CD4-positive, CD25-positive, alpha-beta regulatory T cell (primary cell): ENCODE measurements at regions not wholly inside any gene's neighbourhood (a gene's known extent, or its start where the extent isn't known, plus 50 kb on each side); places are given as distances from the start of the nearest gene placed in this dataset.
"Not testable (repeated sequence)": the region's sequence is repeated elsewhere in the genome, so short reads cannot be mapped to it uniquely, and the experiment has no call there.

ENCODE experiments used
- ATAC-seq, 2 donors: fragments of 150-1000 bp; cut with Tn5 transposase; one replicate each; pipeline ENCODE4 v1.10.0; 2021; ENCODE audit warnings: low read depth in 2 of 2, moderate number of reproducible peaks in 2 of 2, moderate library complexity in 1 of 2
- DNase-seq, 3 donors: peaks; one replicate each; pipeline versions ENCODE4 v3.0.0 to v3.0.0-alpha.2; 2012 to 2022; ENCODE audit warnings: mixed read lengths in 1 of 3
- H3K27ac ChIP-seq: one replicate; pipeline ENCODE4 v1.7.0; 2013; ENCODE audit warnings: mild to moderate bottlenecking, low read length; ENCODE audit not compliant: insufficient read depth, poor library complexity, severe bottlenecking
- H3K27me3 ChIP-seq: one replicate; pipeline ENCODE4 v1.7.0; 2013; ENCODE audit warnings: low read length; ENCODE audit not compliant: control insufficient read depth, insufficient read depth
- H3K36me3 ChIP-seq: one replicate; pipeline ENCODE4 v1.7.0; 2013; ENCODE audit warnings: mild to moderate bottlenecking, low read length, moderate library complexity; ENCODE audit not compliant: control insufficient read depth, insufficient read depth
- H3K4me1 ChIP-seq: 2 replicates; pipeline ENCODE4 v1.7.0; 2013; ENCODE audit warnings: mild to moderate bottlenecking, low read length; ENCODE audit not compliant: insufficient read depth, control insufficient read depth, poor library complexity, severe bottlenecking
- H3K4me3 ChIP-seq: one replicate; pipeline ENCODE4 v1.7.0; 2013; ENCODE audit warnings: low read depth, mild to moderate bottlenecking, low read length, moderate library complexity
- H3K9me3 ChIP-seq, 2 experiments: 1 replicate in 1 of 2; 2 replicates in 1 of 2; pipeline ENCODE4 v1.7.0; 2013; ENCODE audit warnings: low read length in 2 of 2, mild to moderate bottlenecking in 1 of 2, moderate library complexity in 1 of 2; ENCODE audit not compliant: control insufficient read depth in 2 of 2
- H3K27ac Mint-ChIP-seq, 3 donors: one replicate each; pipeline ENCODE4 v1.8.0; 2020 to 2022; ENCODE audit warnings: mild to moderate bottlenecking in 3 of 3, mixed read lengths in 3 of 3, moderate library complexity in 2 of 3
- H3K27me3 Mint-ChIP-seq: one replicate; pipeline ENCODE4 v1.8.0; 2022; ENCODE audit warnings: mild to moderate bottlenecking, mixed read lengths
- H3K36me3 Mint-ChIP-seq: one replicate; pipeline ENCODE4 v1.8.0; 2020; ENCODE audit warnings: mixed read lengths
- H3K4me1 Mint-ChIP-seq, 4 donors: one replicate each; pipeline ENCODE4 v1.8.0; 2020 to 2022; ENCODE audit warnings: mixed read lengths in 4 of 4, mild to moderate bottlenecking in 1 of 4
- H3K4me3 Mint-ChIP-seq, 4 donors: one replicate each; pipeline ENCODE4 v1.8.0; 2020 to 2022; ENCODE audit warnings: mild to moderate bottlenecking in 4 of 4, mixed read lengths in 4 of 4, moderate library complexity in 3 of 4
- H3K9me3 Mint-ChIP-seq, 7 donors: one replicate each; pipeline ENCODE4 v1.8.0; 2020 to 2022; ENCODE audit warnings: mixed read lengths in 7 of 7, mild to moderate bottlenecking in 3 of 7, moderate library complexity in 2 of 7

DNA sequence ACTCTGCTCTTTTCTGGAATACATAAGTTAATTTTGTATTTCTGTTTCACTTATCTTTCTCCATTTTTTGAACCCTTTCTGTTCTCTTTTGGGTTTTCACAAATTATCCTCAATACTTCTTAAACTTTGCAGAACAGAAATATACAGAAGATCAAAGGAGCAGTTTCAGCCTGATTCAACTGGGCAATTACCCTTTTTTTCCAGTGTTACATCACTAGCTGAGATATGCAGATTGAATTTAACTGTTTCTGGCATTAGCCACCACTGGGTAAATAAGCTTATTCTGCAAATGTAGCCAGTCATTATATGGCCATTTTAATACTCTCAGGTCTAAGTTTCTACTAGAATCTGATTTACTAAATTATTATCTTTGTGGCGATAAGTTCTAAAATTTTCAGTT lies 66.9 kb upstream of the GRID2 start:
- ATAC-seq (no peak), DNase-seq (no peak)
- Histone ChIP-seq H3K27me3 (no peaks in the 10 kb centered on the region), H3K9me3 (peaks cover 0 to 4% of the 10 kb centered on the region in 2 experiments), H3K36me3 (no peaks in the 10 kb centered on the region), H3K4me3 (no peak overlapping the region), H3K4me1 (no peaks in the 10 kb centered on the region), H3K27ac (no peak overlapping the region)
- Mint-ChIP-seq H3K4me3 (no peak overlapping the region), H3K4me1 (no peaks in the 10 kb centered on the region), H3K27ac (no peak overlapping the region), H3K27me3 (no peaks in the 10 kb centered on the region), H3K36me3 (no peaks in the 10 kb centered on the region), H3K9me3 (peaks cover 0 to 19% (median 9%) of the 10 kb centered on the region in 7 donors)

DNA sequence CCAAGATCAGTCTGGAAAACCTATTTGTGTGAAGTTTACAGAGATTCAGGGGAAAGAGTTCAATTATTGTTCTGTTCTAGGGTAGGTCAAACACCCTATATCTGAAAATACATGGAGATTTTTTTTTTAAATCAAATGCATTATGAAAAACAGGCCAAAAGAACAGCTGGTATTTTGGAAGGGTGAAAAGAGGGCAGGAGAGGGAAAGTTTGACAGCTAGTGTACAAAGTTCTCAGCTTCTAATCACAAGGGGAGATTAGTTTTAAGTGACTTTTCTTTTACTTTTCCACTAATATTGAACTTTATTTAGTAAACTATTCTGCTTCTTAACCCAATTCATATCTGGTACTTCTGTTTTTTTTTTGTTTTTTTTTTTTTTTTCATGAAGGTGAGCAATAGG lies 66.2 kb upstream of the GRID2 start:
- Histone ChIP-seq H3K27me3 (no peaks in the 10 kb centered on the region), H3K9me3 (peaks cover 0 to 4% of the 10 kb centered on the region in 2 experiments), H3K27ac (no peak overlapping the region), H3K36me3 (no peaks in the 10 kb centered on the region), H3K4me1 (no peaks in the 10 kb centered on the region), H3K4me3 (no peak overlapping the region)
- ATAC-seq (no peak), DNase-seq (no peak)
- Mint-ChIP-seq H3K27me3 (no peaks in the 10 kb centered on the region), H3K9me3 (peaks cover 0 to 21% (median 9%) of the 10 kb centered on the region in 7 donors), H3K4me1 (no peaks in the 10 kb centered on the region), H3K27ac (no peak overlapping the region), H3K4me3 (no peak overlapping the region), H3K36me3 (no peaks in the 10 kb centered on the region)

DNA sequence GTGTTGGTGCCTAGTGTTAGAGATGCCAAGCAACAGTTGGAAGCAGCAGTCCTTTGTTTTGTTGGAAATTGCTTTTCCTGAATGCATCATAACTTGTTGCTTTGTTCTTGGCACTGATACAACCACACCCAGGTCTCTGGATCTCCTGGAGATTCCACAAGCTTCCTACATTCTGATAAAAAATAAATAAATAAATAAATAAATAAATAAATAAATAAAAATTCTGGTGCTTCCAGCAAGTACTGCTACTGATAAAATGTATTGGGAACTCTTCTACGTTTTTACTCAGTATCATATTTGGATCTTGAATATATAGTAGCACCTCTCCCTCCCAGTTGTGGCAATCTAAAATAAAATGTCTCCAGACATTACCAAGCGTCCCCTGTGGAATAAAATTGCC lies 62.7 kb upstream of the GRID2 start:
- peaks cover 0 to 15% (median 8%) of the 10 kb centered on the region in 7 donors for H3K9me3 Mint-ChIP-seq
- Histone ChIP-seq H3K9me3 (peaks cover 0 to 4% of the 10 kb centered on the region in 2 experiments), H3K27me3 (no peaks in the 10 kb centered on the region), H3K4me3 (no peak overlapping the region), H3K27ac (no peak overlapping the region), H3K4me1 (no peaks in the 10 kb centered on the region), H3K36me3 (no peaks in the 10 kb centered on the region)
- ATAC-seq: no peak
- H3K4me3 Mint-ChIP-seq: no peak overlapping the region
- no peaks in the 10 kb centered on the region for H3K27me3 Mint-ChIP-seq
- H3K4me1 Mint-ChIP-seq: no peaks in the 10 kb centered on the region
- no peak for DNase-seq
- H3K27ac Mint-ChIP-seq: no peak overlapping the region
- H3K36me3 Mint-ChIP-seq: no peaks in the 10 kb centered on the region

DNA sequence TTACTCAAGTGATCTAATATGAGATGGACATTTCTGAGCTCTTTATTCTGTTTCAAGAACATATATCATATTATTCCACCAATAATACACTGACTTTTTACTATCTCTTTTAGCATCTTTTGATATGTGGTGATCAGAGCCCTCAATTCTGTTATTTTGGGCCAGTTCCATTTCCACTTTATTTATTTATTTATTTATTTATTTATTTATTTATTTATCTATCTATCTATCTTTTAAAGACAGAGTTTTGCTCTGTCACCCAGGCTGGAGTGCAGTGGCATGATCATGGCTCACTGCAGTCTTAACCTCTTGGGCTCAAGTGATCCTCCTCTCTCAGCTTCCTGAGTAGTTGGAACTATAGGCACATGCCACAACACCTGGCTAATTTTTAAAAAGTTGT lies 57.4 kb upstream of the GRID2 start:
- H3K4me1 Mint-ChIP-seq: no peaks in the 10 kb centered on the region
- Histone ChIP-seq H3K36me3 (no peaks in the 10 kb centered on the region), H3K4me3 (no peak overlapping the region), H3K27ac (no peak overlapping the region), H3K9me3 (no peaks in the 10 kb centered on the region), H3K27me3 (no peaks in the 10 kb centered on the region), H3K4me1 (no peaks in the 10 kb centered on the region)
- no peak for DNase-seq
- no peak for ATAC-seq
- no peaks in the 10 kb centered on the region for H3K36me3 Mint-ChIP-seq
- no peaks in the 10 kb centered on the region for H3K27me3 Mint-ChIP-seq
- no peak overlapping the region for H3K4me3 Mint-ChIP-seq
- H3K9me3 Mint-ChIP-seq: peaks cover 3 to 11% (median 5%) of the 10 kb centered on the region in 7 donors
- H3K27ac Mint-ChIP-seq: no peak overlapping the region

DNA sequence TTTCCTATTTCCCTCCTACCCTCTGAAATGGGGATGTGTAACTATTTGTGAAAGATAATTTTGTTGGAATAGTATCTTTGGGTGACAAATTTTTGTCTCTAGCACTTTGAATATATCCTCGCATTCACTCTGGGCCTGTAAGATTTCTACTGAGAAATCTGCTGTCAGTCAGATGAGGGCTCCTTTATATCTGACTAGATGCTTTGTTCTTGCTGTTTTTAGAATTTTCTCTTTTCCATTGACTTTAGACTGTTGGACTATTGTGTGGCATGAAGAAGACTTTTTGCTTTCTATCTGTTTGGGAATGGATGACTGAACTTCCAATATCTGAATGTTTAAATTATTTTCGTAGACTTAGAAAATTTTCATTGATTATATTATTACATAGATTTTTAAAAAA lies 54.2 kb upstream of the GRID2 start:
- Mint-ChIP-seq H3K4me3 (no peak overlapping the region), H3K9me3 (peaks cover 0 to 15% (median 7%) of the 10 kb centered on the region in 7 donors), H3K36me3 (no peaks in the 10 kb centered on the region), H3K27me3 (no peaks in the 10 kb centered on the region), H3K4me1 (no peaks in the 10 kb centered on the region), H3K27ac (no peak overlapping the region)
- Histone ChIP-seq H3K27me3 (no peaks in the 10 kb centered on the region), H3K4me3 (no peak overlapping the region), H3K36me3 (no peaks in the 10 kb centered on the region), H3K9me3 (peaks cover 0 to 6% of the 10 kb centered on the region in 2 experiments), H3K27ac (no peak overlapping the region), H3K4me1 (no peaks in the 10 kb centered on the region)
- DNase-seq: no peak
- no peak for ATAC-seq

DNA sequence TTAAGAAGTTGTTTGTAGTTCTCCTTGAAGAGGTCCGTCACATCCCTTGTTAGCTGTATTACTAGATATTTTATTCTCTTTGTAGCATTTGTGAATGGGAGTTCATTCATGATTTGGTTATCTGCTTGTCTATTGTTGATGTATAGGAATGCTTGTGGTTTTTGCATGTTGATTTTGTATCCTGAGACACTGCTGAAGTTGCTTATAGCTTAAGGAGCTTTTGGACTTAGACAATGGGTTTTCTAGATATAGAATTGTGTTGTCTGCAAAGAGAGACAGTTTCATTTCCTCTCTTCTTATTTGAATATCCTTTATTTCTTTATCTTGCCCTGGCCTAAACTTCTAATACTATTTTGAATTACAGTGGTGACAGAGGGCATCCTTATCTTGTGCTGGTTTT lies 52.1 kb upstream of the GRID2 start:
- Histone ChIP-seq H3K27me3 (no peaks in the 10 kb centered on the region), H3K4me1 (no peaks in the 10 kb centered on the region), H3K36me3 (no peaks in the 10 kb centered on the region), H3K4me3 (no peak overlapping the region), H3K27ac (no peak overlapping the region), H3K9me3 (peaks cover 0 to 20% of the 10 kb centered on the region in 2 experiments)
- no peak for DNase-seq
- Mint-ChIP-seq H3K4me3 (no peak overlapping the region), H3K9me3 (peaks cover 0 to 22% (median 8%) of the 10 kb centered on the region in 7 donors), H3K27me3 (no peaks in the 10 kb centered on the region), H3K4me1 (no peaks in the 10 kb centered on the region), H3K27ac (no peak overlapping the region), H3K36me3 (no peaks in the 10 kb centered on the region)
- no peak for ATAC-seq

DNA sequence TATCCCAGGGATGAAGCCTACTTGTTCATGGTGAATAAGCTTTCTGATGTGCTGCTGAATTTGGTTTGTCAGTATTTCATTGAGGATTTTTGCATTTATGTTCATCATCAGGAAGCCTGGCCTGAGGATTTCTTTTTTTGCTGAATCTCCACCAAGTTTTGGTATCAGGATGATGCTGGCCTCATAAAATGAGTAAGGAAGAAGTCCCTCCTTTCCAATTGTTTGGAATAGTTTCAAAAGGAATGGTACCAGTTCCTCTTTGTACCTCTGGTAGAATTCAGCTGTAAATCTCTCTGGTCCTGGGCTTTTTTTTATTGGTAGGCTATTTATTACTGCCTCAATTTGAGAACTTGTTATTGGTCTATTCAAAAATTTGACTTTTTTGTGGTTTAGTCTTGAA lies 51.4 kb upstream of the GRID2 start:
- not testable (repeated sequence) for H3K4me1 Mint-ChIP-seq, H3K27me3 Mint-ChIP-seq, DNase-seq, ATAC-seq, H3K27ac ChIP-seq, H3K36me3 ChIP-seq, H3K27me3 ChIP-seq, H3K4me3 ChIP-seq, H3K4me1 ChIP-seq, H3K27ac Mint-ChIP-seq, H3K4me3 Mint-ChIP-seq, H3K36me3 Mint-ChIP-seq
- H3K9me3 Mint-ChIP-seq: peaks cover 0 to 22% (median 11%) of the 10 kb centered on the region in 7 donors
- H3K9me3 ChIP-seq: peaks cover 0 to 25% of the 10 kb centered on the region in 2 experiments

DNA sequence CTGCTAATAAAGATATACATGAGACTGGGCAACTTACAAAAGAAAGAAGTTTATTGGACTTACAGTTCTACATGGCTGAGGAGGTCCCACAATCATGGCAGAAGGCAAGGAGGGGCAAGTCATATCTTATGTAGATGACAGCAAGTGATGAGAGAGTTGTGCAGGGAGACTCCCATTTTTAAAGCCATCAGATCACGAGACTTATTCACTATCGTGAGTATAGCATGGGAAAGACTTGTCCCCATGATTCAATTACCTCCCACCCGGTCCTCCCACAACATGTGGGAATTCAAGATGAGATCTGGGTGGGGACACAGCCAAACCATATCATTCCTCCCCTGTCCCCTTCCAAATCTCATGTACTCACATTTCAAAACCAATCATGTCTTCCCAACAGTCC lies 50.9 kb upstream of the GRID2 start:
- ATAC-seq: no peak
- H3K27ac Mint-ChIP-seq: no peak overlapping the region

More for the DNA sequence above, 50.9 kb upstream of the GRID2 start:
- DNase-seq: no peak
- no peaks in the 10 kb centered on the region for H3K4me1 Mint-ChIP-seq
- no peaks in the 10 kb centered on the region for H3K36me3 Mint-ChIP-seq
- H3K4me3 Mint-ChIP-seq: no peak overlapping the region
- Histone ChIP-seq H3K27me3 (no peaks in the 10 kb centered on the region), H3K27ac (no peak overlapping the region), H3K36me3 (no peaks in the 10 kb centered on the region), H3K9me3 (peaks cover 0 to 25% of the 10 kb centered on the region in 2 experiments), H3K4me1 (no peaks in the 10 kb centered on the region), H3K4me3 (no peak overlapping the region)
- no peaks in the 10 kb centered on the region for H3K27me3 Mint-ChIP-seq
- peaks cover 0 to 22% (median 13%) of the 10 kb centered on the region in 7 donors for H3K9me3 Mint-ChIP-seq
